MM.1S (cell line): ENCODE measurements at regions not wholly inside any gene's neighbourhood (a gene's known extent, or its start where the extent isn't known, plus 50 kb on each side); places are given as distances from the start of the nearest gene placed in this dataset.

Source experiments
- DNase-seq: peaks from one replicate; pipeline ENCODE4 v3.0.0-alpha.2; 2015
- H2AFZ ChIP-seq: fragments of 300-600 bp; sonication (generic); 2 replicates; pipeline ENCODE4 v1.6.0; 2016; ENCODE audit warnings: antibody characterized with exemption, low read length
- H3F3A ChIP-seq: fragments of 300-600 bp; sonication (generic); 2 replicates; pipeline ENCODE4 v1.6.1; 2016; ENCODE audit warnings: mild to moderate bottlenecking, antibody characterized with exemption, low read length, moderate library complexity, mixed read lengths; ENCODE audit not compliant: insufficient read depth
- H3K27ac ChIP-seq: fragments of 300-600 bp; sonication (generic); 2 replicates; pipeline ENCODE4 v1.5.1; 2016; ENCODE audit warnings: mild to moderate bottlenecking, low read length
- H3K27me3 ChIP-seq: fragments of 300-600 bp; sonication (generic); replicated peaks from 2 replicates; pipeline ENCODE4 v1.6.0; 2016; ENCODE audit warnings: low read length; ENCODE audit not compliant: insufficient read depth
- H3K36me3 ChIP-seq: fragments of 300-600 bp; sonication (generic); replicated peaks from 2 replicates; pipeline ENCODE4 v1.6.1; 2016; ENCODE audit warnings: mild to moderate bottlenecking, low read length, mixed read lengths; ENCODE audit not compliant: insufficient read depth
- H3K4me1 ChIP-seq: fragments of 300-600 bp; sonication (generic); 2 replicates; pipeline ENCODE4 v1.6.1; 2016; ENCODE audit warnings: low read length, mixed read lengths
- H3K4me2 ChIP-seq: fragments of 300-600 bp; sonication (generic); 2 replicates; pipeline ENCODE4 v1.6.0; 2016; ENCODE audit warnings: low read depth, low read length
- H3K4me3 ChIP-seq: fragments of 300-600 bp; sonication (generic); 2 replicates; pipeline ENCODE4 v1.5.1; 2016; ENCODE audit warnings: low read length, mixed read lengths
- H3K79me2 ChIP-seq: fragments of 300-600 bp; sonication (generic); 2 replicates; pipeline ENCODE4 v1.6.1; 2016; ENCODE audit warnings: mixed run types, low read length, mixed read lengths
- H3K9ac ChIP-seq: fragments of 300-600 bp; sonication (generic); 2 replicates; pipeline ENCODE4 v1.6.1; 2016; ENCODE audit warnings: low read length, mixed read lengths
- H3K9me2 ChIP-seq: fragments of 300-600 bp; sonication (generic); replicated peaks from 2 replicates; pipeline ENCODE4 v1.6.1; 2016; ENCODE audit warnings: mild to moderate bottlenecking, low read length, mixed read lengths; ENCODE audit not compliant: insufficient read depth
- H3K9me3 ChIP-seq: fragments of 300-600 bp; sonication (generic); replicated peaks from 2 replicates; pipeline ENCODE4 v1.6.1; 2016; ENCODE audit warnings: mild to moderate bottlenecking, low read length, mixed read lengths; ENCODE audit not compliant: insufficient read depth
- H4K20me1 ChIP-seq: fragments of 300-600 bp; sonication (generic); 2 replicates; pipeline ENCODE4 v1.6.1; 2016; ENCODE audit warnings: mild to moderate bottlenecking, low read length, moderate library complexity, mixed read lengths; ENCODE audit not compliant: insufficient read depth
- EZH2 ChIP-seq: fragments of 300-600 bp; sonication (generic); optimal IDR thresholded peaks from 2 replicates; pipeline ENCODE3; 2017; ENCODE audit warnings: low read depth, mild to moderate bottlenecking, antibody characterized with exemption, low read length, mixed read lengths
- EZH2phosphoT487 ChIP-seq: fragments of 300-600 bp; sonication (generic); IDR thresholded peaks from 2 replicates; pipeline ENCODE4 v1.6.1; 2018; ENCODE audit warnings: antibody characterized with exemption, low read length
- TF ChIP-seq, protein P1 (sequence below): fragments of 300-600 bp; sonication (generic); IDR thresholded peaks from 2 replicates; pipeline ENCODE4 v1.5.1; 2016; ENCODE audit warnings: antibody characterized with exemption, low read length, mixed read lengths

DNA sequence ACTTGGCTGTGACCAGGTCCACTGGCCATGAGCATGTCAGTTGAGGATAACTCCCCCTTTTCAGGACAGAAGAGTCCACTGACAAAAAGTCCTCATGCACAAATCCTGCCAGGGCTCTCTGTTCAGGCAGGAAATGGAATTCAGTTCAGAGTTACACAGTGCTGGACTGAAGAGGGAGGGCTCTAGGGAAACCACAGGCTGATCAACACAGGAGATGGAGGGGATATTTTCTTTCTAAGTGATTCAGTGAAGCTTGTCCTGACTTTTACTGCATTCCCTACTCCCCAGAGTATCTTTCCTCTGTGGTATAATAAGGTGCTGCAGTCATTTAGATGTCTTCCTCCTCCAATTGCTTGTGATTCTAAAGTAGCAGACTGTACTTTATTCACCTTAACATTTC, 335.5 kb upstream of the IGFBP7 start:
- Histone ChIP-seq H3K36me3 (no peaks in the 10 kb centered on the region), H3K9me3 (no peaks in the 10 kb centered on the region), H2AFZ (no peak overlapping the region), H3K9ac (no peak overlapping the region), H3K79me2 (no peaks in the 10 kb centered on the region), H4K20me1 (no peaks in the 10 kb centered on the region), H3K4me3 (no peak overlapping the region), H3K4me2 (no peak overlapping the region), H3K27me3 (no peaks in the 10 kb centered on the region), H3K9me2 (no peaks in the 10 kb centered on the region), H3K27ac (no peak overlapping the region), H3F3A (no peaks in the 10 kb centered on the region), H3K4me1 (no peaks in the 10 kb centered on the region; the same call in 1 of the 2 replicates)
- no peak for DNase-seq
- no peak for TF ChIP-seq EZH2
- TF ChIP-seq, protein P1, sequence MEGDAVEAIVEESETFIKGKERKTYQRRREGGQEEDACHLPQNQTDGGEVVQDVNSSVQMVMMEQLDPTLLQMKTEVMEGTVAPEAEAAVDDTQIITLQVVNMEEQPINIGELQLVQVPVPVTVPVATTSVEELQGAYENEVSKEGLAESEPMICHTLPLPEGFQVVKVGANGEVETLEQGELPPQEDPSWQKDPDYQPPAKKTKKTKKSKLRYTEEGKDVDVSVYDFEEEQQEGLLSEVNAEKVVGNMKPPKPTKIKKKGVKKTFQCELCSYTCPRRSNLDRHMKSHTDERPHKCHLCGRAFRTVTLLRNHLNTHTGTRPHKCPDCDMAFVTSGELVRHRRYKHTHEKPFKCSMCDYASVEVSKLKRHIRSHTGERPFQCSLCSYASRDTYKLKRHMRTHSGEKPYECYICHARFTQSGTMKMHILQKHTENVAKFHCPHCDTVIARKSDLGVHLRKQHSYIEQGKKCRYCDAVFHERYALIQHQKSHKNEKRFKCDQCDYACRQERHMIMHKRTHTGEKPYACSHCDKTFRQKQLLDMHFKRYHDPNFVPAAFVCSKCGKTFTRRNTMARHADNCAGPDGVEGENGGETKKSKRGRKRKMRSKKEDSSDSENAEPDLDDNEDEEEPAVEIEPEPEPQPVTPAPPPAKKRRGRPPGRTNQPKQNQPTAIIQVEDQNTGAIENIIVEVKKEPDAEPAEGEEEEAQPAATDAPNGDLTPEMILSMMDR: no peak
- no peak for TF ChIP-seq EZH2phosphoT487

DNA sequence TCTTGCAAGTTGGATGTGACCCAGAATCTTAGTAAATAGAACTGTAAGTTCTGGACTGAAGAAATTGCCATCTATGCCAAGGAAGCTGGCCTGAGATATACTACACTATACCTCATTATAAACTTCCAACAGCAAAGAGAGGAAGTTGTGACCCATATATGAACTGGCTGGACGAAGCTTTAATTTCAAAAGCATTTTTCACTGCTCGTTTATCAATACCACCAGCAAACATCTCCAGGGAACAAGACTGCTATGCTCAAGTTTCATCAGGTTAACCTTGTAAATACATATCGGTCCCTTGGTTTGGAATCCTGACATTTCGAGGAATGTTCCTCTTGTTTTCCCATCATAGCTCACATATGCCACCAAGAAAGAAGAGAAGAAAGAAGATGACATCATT, 334.5 kb upstream of the IGFBP7 start:
- Histone ChIP-seq H3K9me2 (no peaks in the 10 kb centered on the region), H3F3A (no peaks in the 10 kb centered on the region), H3K9ac (no peak overlapping the region), H3K79me2 (no peaks in the 10 kb centered on the region), H3K4me2 (no peak overlapping the region), H3K27me3 (no peaks in the 10 kb centered on the region), H3K4me3 (no peak overlapping the region), H3K36me3 (no peaks in the 10 kb centered on the region), H3K9me3 (no peaks in the 10 kb centered on the region), H3K4me1 (no peaks in the 10 kb centered on the region; the same call in 1 of the 2 replicates), H2AFZ (no peak overlapping the region), H3K27ac (no peak overlapping the region), H4K20me1 (no peaks in the 10 kb centered on the region)
- TF ChIP-seq, protein P1: no peak
- TF ChIP-seq EZH2: no peak
- no peak for TF ChIP-seq EZH2phosphoT487
- no peak for DNase-seq

DNA sequence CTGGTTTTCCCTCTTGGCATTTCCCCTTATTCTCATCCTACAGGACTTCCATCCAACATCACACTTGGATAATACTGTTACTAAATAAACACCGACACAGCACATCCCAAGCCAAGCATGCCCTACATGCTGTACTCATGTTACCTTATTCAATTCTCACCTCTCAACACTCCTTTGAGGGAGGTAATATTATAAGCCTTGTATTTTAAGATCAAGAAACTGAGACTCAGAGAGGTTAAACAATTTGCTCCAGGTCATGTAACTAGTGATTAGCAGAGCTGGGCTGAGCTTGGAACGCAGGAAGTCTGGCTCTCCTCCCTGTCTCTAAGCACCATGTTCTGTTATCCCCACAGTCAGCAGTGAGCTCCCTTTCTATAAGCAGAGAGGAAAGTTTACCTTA, 333.6 kb upstream of the IGFBP7 start:
- Histone ChIP-seq H3K27ac (no peak overlapping the region), H2AFZ (no peak overlapping the region), H4K20me1 (no peaks in the 10 kb centered on the region), H3K9ac (no peak overlapping the region), H3K4me3 (no peak overlapping the region), H3K36me3 (no peaks in the 10 kb centered on the region), H3K79me2 (no peaks in the 10 kb centered on the region), H3K4me2 (no peak overlapping the region), H3K4me1 (no peaks in the 10 kb centered on the region; the same call in 1 of the 2 replicates), H3K27me3 (no peaks in the 10 kb centered on the region), H3F3A (no peaks in the 10 kb centered on the region), H3K9me3 (no peaks in the 10 kb centered on the region), H3K9me2 (no peaks in the 10 kb centered on the region)
- TF ChIP-seq EZH2 (no peak), EZH2phosphoT487 (no peak)
- TF ChIP-seq, protein P1: no peak
- DNase-seq: no peak
